ENCODE measurements at regions not wholly inside any gene's neighbourhood (a gene's known extent, or its start where the extent isn't known, plus 50 kb on each side); places are given as distances from the start of the nearest gene placed in this dataset.
"Not testable (repeated sequence)": the region's sequence is repeated elsewhere in the genome, so short reads cannot be mapped to it uniquely, and the experiment has no call there.

DNA sequence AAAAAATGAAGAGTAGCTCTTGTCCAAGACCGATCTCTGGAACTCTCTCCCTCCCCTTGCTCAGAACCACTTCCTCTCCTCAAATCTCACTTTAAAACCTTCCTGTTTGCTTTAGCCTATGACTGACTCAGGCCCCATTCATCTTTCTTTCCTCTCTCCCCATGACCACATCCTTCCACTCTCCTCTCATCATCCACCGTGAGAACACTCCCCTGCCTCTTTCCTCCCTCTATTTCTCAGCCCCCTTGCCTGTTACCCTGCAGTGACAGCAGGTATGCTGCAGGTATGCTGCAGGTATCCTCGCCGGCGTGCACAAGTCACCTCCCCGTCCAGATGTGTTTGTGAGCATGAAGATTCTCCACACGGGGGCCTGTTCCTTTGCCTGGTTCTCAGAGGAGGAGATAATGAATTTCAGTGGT lies 505.3 kb downstream of the CCDC171 start:
- no peak for DNase-seq

DNA sequence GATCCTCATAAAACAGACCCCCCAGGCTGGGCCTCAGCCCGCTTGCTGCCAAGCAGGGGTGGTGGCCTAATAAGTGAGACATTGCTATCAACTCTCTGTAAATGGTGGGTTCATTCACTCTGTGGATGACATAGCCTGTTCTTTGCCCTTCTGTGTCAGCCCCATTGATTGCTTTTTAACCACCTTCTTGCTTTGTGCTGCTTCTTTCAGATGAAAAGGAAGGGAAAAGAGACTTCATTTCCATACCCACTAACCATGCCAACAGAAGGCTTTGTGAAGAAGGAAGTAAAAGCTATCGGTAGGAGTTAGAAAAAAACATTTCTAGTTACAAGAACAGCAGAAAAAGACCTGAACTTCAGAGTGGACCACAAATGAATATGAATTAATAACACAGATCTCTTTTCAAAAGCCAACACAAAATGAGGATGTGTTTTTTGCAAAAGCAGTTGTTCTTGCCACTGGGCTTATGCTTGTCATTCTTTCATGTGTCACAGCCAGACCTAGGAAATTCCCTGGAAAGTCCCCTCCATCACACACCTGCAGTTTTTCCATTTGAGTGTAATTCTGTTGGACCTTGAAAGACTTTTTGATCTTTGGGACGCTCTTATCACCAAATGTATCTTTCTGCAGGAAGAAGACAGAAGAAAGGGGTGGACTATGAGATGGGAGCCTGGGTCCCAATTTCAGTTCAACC lies 507.7 kb downstream of the CCDC171 start:
- DNase-seq = no peak

DNA sequence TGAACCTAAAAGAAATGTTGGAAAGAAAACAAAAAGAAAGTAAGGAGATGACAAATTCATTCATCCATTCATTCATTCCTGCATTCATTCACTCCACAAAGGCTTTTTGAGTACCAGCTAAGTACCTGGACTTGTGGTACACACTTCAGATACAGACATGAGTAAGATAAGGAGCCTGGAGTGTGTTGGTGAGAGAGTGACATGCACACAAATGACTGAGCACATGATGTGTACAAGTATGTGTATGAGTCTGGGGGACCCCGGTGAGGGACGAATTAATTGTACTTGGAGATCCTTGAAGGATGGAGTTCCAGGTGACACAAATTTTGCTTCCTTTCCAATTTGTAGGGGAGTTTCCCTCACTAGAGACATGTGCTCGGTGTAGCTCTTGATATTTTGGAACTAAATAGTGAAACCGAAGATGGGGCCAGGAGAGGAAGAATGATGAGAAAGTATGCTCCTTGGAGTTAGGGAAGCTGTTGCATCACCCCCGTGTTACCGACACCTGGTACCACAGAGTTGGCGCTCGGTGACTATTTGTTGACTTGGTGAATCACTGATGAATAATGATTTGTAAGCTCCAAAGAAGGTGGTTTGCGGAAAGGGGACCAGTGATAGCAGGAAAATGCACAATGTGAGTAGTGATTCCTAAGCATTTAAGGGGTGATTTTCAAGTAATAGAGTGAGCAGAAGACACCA lies 509.8 kb downstream of the CCDC171 start:
- DNase-seq = no peak

DNA sequence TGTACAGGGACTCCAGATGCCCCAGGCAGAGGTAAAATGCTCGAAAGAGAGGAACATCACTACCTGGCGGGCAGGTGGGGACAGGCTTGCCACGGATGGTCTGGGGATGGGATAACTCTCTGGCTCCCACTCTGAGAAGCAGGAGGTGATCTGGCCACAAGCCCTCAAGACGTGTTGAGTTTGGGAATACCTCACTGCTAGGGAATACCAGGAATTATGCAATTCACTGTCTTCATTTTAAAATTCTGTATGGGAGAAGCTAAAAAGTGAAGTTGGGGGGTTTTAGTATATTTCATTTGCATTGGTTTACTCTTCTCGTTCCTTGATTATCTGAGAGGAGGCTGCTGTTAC lies 510.4 kb downstream of the CCDC171 start:
- DNase-seq = no peak

DNA sequence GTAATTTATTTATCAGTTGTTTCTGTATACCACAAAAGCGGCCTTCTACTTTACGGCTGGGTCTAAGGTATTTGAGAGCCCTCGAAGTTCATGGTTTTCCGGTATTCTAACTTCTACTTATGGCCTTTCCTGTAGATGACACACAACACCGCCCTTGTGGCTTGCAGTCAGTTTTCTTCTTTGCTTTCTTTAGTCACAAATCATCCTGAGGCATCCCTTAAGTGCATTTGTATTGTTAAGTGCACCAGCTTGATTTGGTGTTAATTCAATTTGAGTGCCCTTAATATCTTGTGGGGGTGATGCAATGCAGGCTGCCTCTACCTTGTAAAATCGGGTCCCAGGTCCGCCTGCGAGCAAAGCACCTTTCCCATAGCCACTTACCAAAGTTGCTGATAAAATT lies 511.9 kb downstream of the CCDC171 start:
- no peak for DNase-seq

DNA sequence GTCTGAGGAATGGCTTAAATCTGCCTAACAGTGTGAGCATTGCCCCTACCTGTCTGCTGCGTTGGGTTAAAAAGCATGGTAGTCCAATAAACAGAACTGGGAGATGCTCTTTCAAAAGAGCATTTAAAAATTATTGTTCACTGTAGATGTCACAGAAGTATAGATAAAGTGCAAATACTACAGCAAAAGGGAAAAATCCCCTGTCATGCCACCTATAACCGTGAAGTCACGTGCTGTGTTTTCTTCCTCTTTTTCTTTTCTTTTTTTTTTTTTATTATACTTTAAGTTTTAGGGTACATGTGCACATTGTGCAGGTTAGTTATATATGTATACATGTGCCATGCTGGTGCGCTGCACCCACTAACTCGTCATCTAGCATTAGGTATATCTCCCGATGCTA lies 513.4 kb downstream of the CCDC171 start:
- not testable (repeated sequence) for DNase-seq

DNA sequence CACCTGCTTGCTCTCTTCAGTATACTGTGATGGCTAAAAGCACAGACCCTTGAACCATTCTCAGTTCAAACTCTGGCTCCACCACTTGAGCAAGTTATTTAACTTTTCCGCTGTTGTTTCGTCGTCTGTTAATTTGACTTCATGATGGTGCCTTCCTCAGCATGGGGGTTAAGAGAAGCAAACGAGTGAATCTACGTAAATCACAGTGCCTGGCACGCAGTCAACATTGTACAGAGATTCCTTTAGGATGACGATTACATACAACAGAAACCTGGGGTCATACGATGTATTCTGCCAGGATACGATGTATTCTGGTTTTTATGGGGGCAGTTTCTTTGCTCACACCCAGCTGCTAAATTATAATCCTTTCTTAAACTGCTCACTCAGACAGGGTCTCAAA lies 515.6 kb downstream of the CCDC171 start:
- DNase-seq = no peak

DNA sequence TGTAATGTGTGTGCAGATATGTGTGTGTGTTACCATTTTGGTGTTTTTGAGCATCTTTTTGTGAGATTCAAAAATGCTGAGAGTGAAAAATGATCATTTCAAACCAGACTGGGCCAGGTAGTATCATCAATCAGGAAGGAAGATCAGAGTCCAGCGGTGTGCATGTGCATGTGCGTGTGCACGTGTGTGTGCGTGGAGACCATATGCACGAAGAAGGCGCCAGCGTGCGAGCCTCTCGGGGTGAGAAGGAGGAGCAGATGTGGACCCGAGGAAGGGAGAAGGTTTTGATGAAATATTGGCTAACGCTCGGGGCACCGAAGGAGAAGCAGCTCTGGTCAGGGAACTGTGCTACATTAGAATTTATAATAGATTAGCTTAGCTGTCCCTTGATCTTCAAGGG lies 516.4 kb downstream of the CCDC171 start:
- no peak for DNase-seq

DNA sequence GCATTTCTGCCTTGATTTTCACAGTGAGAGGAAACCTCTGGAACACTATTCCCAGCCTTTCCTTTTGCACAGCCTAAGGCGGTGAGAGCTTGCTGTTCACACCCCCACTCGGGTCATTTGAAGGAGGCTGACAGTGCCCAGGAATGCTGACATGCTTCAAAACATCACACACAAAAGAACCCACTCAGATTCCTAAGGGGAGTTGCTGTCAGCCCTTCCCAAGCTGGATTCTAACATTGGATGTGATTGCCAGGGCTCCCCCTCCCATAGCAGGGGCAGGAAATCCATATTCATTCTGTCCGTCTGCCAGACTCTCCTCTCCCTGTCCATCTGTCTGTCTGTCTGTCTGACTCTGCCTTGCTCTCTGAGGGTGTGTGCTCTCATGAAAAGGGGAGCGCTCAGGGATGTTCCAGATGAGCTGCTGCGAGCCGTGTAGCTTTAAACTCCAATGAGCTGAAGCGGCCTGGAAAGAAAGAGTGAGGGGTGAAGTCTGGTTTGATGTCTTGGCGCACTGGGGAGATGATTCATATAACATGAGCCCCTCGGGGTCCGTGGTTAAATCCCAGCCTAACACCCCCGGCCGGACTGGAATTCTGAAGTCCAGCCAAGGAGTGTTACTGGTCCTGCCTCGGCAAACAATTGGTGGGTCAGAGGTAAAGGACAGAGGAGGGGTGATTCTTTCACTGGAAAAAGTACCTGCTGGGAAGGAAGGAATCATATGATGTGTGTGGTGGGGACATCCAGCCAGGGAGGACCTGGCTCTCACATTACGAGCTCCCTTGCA lies 517.0 kb downstream of the CCDC171 start:
- DNase-seq = no peak

DNA sequence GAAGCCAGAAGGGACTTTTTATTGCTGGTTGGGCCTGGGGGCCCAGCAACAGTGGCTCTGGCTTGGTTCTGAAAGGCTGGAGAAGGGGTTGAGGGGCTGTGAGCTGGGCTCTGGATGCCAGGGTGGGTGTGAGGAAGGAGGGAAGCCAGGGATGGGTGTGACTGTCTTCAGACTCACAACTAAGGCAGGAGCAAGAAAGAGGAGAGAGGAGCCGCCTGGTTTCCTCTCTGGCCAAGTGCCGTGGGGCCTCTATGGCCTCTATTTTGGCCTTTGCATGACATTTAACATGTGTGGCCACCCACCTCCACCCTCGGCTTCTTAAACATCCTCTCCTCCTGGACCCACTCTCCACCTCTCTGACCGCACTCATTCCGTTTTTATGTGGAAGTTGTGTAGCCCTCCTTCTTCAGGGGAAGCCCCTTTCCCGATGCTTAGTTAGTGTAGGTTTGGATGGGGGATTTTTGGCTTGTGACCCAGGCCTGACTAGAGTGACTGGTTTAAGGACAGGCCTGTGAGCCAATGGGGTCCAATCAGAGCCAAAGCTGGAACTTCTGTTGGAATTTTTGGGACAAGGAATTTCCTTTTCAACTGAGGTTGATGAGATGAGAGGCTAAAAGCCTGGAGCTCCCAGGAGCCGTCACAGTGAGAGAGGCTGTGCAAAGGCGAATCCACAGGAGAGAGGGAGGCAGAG lies 517.8 kb downstream of the CCDC171 start:
- DNase-seq = no peak

DNA sequence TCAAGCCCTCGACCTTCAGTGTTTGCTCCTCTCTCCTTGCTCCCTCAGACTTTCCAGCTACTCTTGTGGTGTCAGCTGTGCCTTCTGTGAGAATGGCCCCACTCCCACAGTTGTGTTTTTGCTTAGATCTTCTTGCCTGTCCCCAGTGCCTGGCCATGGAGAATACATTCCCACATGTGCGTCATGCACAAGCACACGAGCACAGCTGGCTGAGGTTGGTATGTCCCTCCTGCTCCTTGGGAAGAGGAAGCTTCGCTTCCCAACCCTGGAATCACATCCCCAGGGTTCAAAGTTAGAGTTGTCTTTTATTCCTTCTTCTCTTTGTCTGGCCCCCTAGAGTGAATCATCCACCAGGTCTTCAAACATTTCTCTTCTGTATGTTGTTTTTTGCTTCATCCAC lies 518.6 kb downstream of the CCDC171 start:
- DNase-seq = no peak

DNA sequence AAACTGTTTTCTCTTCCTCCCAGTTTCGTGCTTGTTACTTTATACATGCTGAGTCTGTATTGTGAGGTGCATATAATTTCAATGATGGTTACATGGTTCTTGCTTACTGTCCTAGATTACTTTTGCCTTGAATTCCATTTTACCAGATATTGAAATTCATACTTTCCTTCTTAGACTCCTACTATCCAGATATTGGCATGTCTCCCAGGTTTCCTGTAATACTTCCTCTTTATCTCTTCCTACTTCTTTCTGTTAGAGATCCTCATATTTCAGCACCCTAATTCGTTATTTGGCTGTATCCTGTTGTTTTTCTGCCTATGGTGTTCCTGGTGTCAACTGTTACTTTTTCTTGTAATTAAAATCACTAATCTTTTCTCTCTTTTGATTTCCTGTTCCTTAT lies 522.1 kb downstream of the CCDC171 start:
- no peak for DNase-seq

DNA sequence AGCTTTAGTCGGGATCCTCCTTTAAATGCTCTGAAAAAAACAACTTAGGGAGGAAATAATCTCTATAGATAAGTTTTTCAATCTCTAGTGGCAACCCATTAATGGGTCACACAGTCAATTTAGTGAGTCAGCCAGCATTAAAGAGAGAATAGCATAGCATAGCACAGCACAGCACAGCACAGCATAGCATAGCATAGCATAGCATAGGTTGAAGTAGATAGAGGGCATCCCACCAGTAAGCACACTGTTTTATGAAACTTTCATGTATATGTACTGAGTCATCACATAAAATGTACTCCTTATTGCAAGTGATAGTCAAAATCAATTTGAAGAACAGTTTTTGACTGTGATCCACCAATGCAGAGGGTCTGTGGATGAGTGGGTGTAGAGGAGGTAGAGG lies 522.9 kb downstream of the CCDC171 start:
- no peak for DNase-seq

DNA sequence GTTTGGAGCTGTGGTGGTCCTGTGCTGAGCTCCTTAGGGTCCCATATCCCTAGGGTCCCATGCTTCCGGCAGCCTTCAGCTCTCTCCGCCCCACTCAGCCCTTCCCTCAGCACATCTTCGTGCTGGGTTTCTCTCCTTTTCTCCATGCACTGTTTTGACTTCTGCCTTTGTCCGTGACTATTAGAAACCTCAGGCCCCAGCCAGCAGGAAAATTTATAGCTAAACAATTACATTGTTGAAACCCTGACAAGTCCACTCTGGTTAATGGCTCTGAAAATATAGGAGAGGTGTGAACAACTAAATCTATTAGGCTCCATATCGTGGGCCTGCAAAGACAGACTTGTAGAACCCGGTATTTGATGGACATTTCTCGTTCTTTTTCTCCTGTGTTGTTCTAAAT lies 523.7 kb downstream of the CCDC171 start:
- DNase-seq = no peak

DNA sequence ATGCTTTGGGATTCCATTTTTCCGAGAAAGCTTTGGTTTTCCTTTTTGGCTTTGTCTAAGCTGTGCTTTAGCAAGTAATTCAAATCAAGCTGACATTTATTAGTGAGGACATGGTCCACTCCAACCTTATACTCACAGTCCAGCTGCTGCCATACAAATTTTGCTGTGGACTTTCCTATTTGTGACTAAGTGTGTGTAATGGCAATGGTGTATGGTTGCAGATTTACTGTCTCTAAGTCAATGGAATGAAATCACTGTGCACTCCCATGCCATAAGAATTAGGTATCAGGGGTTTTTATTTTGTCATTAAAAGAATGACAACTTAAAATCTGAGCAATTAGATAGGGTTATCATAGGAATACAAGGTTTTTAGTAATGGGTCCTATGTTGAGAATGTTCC lies 530.0 kb downstream of the CCDC171 start:
- no peak for DNase-seq

DNA sequence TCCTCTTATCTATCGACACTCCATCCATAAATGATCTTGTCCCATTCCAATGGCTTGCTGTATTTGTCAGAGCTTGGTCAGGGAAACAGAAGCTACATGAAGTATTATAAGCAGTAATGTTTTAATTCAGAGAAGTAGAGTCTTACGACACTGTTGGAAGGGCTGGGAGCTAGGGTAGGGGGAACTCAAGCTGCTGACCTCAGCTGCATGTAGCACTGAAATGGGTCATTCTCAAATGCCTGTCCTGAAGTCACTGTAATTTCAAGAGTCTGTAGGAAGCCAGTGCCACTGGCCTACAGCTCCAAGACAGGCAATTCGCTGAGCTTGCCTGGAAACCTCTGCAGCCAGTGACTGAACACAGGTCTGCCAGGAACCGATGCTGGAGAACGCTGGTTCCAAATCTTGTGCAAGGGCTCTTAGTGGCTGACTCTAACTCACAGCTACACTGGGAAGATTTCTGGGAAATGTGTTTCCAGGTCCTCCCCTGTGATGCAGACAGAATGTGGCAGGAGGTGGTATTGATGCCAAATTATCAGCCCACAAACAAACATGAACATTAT lies 532.4 kb downstream of the CCDC171 start:
- no peak for DNase-seq

DNA sequence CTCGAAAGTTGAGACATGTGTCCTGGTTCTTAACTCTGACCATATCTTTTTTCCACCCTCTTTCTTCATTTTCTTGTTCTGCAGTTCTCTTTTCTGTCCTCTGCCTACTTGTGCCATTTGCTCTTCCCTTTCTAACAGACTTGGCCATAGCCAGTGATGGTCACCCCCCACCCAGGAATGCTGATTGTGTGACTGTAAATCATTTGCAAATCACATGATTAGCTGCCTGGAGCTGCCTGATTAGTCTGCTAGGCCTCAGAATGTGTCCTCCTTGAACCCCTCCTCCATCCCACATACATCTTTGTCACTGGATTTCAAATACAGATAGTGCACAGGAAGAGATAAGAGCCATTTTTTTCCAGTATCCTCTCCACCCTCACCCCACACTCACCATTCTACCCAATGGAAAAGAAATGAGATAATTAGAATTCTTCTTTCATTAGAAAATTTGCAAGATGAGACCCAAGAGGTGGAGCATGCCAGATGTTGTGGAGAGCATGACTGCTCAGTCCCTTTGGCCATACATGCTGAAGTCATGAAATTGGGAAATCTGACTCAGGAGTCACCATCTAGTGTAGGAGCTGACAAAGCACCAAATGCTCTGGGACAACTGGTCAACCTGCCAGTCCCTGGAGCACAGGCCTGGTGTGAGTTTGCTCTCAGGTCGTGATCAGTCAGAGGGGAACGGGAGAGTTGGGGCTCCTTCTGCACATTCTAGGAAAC lies 538.2 kb downstream of the CCDC171 start:
- no peak for DNase-seq

DNA sequence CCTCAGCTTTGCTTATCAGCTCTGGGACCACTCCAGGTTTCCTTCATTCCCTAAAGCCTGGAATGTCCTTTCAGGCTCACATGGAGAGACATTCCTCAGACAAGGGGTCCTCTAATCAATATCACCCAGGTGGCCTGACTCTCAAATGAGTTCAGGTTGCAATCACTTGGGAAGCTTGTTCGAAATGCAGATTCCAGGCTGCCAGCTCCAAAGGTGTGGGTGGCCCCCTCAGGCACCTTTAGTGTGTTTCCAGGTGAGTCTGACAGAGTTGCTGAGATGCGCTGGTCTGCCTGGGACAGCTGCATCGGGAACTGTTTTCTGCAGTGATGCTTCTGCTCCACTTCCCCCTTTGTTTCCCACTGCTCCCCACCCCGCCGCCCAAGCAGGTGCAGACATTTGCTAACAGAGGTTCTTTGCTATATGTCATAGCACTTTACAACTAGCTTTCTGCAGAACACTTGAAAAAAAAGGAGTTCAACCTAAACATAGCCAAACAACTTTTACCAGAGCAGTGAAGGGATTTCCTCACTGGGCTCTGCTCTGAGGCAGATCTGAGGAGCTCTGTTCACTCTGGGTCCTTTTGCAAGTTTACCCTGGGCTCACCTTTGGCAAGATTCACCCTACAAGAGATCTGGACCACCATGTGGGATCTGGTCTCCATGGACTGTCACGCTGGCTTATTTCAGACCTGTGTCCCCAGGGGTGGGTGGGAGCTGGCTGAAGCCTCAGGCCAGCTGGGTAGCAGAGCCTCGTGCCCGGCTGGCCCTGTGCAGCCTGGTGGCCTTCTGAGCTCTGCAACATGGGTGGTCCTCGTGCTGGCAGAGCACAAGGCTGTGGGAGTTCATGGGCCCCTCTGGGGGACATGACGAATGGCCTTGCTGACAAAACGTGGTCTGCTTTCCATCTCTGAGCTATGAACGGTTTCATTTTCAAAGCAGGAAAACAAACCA lies 539.6 kb downstream of the CCDC171 start:
- DNase-seq = no peak

DNA sequence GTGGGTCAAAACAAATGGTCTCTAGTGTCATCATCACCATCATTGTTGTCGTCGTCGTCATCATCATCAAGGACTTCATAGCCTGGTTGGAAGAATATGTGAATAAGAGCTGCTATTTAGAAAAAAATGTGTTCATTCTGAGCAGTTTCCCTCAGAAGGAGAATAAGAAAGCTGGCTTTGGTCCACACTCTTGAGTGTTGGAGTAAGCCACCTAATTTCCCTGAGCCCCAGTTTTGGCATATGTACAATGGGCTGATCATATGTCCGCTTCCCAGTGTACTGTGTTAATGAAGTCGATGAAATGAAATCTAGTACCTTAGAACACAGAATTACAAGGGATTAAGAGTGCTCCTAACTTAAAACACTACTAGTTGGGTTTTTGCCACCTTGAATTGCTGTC lies 545.5 kb downstream of the CCDC171 start:
- DNase-seq = no peak

DNA sequence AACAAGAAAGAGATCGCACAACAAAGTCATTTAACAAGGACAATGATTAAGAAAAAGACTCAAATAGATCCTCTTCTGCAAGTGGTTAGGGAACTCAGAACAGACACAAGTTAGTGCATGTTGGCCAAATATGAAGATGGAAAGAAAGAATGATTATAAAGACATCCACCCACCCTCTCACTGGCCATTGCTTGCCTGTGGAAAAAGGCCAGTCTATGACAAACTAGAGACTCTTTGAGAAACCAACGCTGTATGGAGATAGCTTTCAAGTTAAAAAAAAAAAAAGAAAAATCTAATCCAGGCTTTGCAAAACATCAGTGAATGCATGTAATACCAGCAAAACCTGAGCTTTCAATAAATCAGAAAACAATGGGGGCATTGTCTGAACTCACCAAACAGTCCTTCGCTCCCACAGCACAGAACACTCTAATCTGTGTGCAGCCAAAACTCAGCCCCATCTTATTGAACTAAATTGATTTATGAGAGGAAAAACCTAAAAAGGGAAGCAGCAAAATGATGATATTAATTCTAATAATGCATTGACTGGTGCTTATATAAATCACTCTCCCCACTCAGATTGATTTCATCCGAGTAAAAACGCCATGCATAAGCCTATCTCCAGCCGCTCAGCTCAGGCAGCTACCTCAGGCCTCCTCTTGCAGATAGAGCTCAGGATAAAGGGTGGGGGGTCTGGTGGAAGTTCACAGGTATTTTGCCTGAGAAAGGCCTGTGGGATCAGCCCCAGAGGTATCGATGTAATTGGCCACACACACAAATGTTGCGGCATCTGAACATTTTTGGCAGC lies 547.1 kb downstream of the CCDC171 start:
- DNase-seq = no peak

All from activated effector memory CD4-positive, alpha-beta T cell treated with anti-CD3 and anti-CD28 coated beads, Interleukin-2, amount 50 U/mL, for 16 hours (primary cell).